ENCODE measurements at regions not wholly inside any gene's neighbourhood (a gene's known extent, or its start where the extent isn't known, plus 50 kb on each side); places are given as distances from the start of the nearest gene placed in this dataset.
"Not testable (repeated sequence)": the region's sequence is repeated elsewhere in the genome, so short reads cannot be mapped to it uniquely, and the experiment has no call there.

DNA sequence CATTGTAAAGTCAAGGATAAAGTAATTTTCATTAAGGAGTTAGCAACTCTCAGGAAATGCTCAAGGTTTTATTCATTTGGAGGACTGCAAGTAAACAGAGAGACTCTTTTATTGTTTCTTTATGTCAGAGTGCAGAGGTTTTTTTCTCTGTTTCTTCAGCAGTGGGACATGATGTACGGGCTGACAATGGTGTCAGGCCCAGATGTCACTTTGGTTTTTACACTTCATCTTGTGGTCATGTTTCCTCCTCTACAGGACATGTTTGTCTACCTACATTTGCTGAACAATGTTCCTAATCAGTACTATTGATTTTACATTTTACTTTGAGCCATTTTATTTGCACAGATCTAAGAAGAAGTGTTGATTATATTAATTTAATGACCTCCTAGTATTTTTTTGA is 72.8 kb upstream of the PARP8 start:
- Histone ChIP-seq H3K4me3 (no peak overlapping the region), H4K20me1 (ENCODE audit: insufficient read depth) (no peaks in the 10 kb centered on the region), H2AFZ (no peak overlapping the region), H3K9me3 (ENCODE audit: low read depth) (no peaks in the 10 kb centered on the region), H3K36me3 (ENCODE audit: low read depth) (no peaks in the 10 kb centered on the region), H3K27ac (no peak overlapping the region), H3K9ac (no peak overlapping the region), H3K79me2 (ENCODE audit: insufficient read depth) (no peaks in the 10 kb centered on the region), H3F3A (ENCODE audit: insufficient read depth) (no peaks in the 10 kb centered on the region), H3K27me3 (replicated peaks; ENCODE audit: insufficient read depth) (no peaks in the 10 kb centered on the region), H3K9me2 (ENCODE audit: insufficient read depth) (no peaks in the 10 kb centered on the region), H3K4me1 (ENCODE audit: insufficient read depth) (peaks cover 27% of the 10 kb centered on the region), H3K4me2 (ENCODE audit: unreplicated experiment) (peak overlapping the region; percentile 4)
- in situ Hi-C loops (cut with MboI): no loop called here
- WGBS, 2 experiments (ENCODE audit: low coverage in 1 of 2, low lambda C conversion rate in 2 of 2, missing lambda C conversion rate in 2 of 2): 11% methylated on average over 1 of the region's 1 CpG
- TF ChIP-seq EZH2phosphoT487 (IDR thresholded peaks at IDR 0.05; ENCODE audit: insufficient read depth, low read depth): no peak
- no peak for TF ChIP-seq EZH2 (IDR thresholded peaks at IDR 0.05; ENCODE audit: insufficient read depth, poor library complexity, severe bottlenecking)
- peak; percentile 1 for DNase-seq

DNA sequence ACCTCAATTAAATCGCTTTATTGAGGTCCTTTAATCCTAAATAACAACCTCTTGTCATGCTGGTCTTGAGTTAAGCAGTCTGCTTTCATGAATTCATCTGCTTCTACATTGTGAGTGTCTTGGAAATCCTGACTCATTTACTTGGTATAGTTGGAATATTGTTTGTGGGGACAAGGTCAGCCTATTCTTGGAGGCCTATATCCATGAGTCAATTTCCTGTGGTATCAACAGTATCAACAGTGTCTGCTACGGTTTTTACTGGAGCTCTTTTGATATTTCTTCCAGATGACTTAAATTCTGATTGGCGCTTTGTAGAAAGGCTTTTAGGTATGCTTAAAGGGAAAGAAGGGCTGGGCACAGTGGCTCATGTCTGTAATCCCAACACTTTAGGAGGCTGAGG is 71.2 kb upstream of the PARP8 start:
- no peak overlapping the region for H3K9ac ChIP-seq
- H3K36me3 ChIP-seq (ENCODE audit: low read depth): no peaks in the 10 kb centered on the region
- no peaks in the 10 kb centered on the region for H3K27me3 ChIP-seq (replicated peaks; ENCODE audit: insufficient read depth)
- in situ Hi-C loops (cut with MboI): no loop called here
- H3K79me2 ChIP-seq (ENCODE audit: insufficient read depth): no peaks in the 10 kb centered on the region
- H3K9me3 ChIP-seq (ENCODE audit: low read depth): no peaks in the 10 kb centered on the region
- WGBS, 2 experiments (ENCODE audit: low coverage in 1 of 2, low lambda C conversion rate in 2 of 2, missing lambda C conversion rate in 2 of 2): 9 to 13% methylated on average over 3 of the region's 3 CpGs
- H3K9me2 ChIP-seq (ENCODE audit: insufficient read depth): no peaks in the 10 kb centered on the region
- H3K4me1 ChIP-seq (ENCODE audit: insufficient read depth): peaks cover 27% of the 10 kb centered on the region
- H2AFZ ChIP-seq: no peak overlapping the region
- no peak for TF ChIP-seq EZH2 (IDR thresholded peaks at IDR 0.05; ENCODE audit: insufficient read depth, poor library complexity, severe bottlenecking)
- no peak for TF ChIP-seq EZH2phosphoT487 (IDR thresholded peaks at IDR 0.05; ENCODE audit: insufficient read depth, low read depth)
- H3K27ac ChIP-seq: peak overlapping the region; percentile 52
- H3K4me2 ChIP-seq (ENCODE audit: unreplicated experiment): peak overlapping the region; percentile 30
- H4K20me1 ChIP-seq (ENCODE audit: insufficient read depth): no peaks in the 10 kb centered on the region
- H3K4me3 ChIP-seq: 0 out of 2 replicates have a peak overlapping the region, but pooled peaks have one; percentile 15
- peak; percentile 88 for DNase-seq
- no peaks in the 10 kb centered on the region for H3F3A ChIP-seq (ENCODE audit: insufficient read depth)

DNA sequence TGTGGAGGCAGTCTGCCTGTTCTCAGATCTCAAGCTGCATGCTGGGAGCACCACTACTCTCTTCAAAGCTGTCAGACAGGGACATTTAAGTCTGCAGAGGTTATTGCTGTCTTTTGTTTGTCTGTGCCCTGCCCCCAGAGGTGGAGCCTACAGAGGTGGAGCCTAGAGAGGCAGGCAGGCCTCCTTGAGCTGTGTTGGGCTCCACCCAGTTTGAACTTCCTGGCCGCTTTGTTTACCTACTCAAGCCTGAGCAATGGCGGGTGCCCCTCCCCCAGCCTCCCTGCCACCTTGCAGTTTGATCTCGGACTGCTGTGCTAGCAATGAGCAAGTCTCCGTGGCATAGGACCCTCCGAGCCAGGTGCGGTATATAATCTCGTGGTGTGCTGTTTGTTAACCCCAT is 64.9 kb upstream of the PARP8 start:
- H3F3A ChIP-seq (ENCODE audit: insufficient read depth); H3K36me3 ChIP-seq (ENCODE audit: low read depth); H3K4me2 ChIP-seq (ENCODE audit: unreplicated experiment); H2AFZ ChIP-seq; H3K27ac ChIP-seq; H3K27me3 ChIP-seq (replicated peaks; ENCODE audit: insufficient read depth); H3K4me3 ChIP-seq; in situ Hi-C loops (cut with MboI); DNase-seq; H4K20me1 ChIP-seq (ENCODE audit: insufficient read depth); H3K9ac ChIP-seq; H3K4me1 ChIP-seq (ENCODE audit: insufficient read depth); H3K79me2 ChIP-seq (ENCODE audit: insufficient read depth); H3K9me2 ChIP-seq (ENCODE audit: insufficient read depth); H3K9me3 ChIP-seq (ENCODE audit: low read depth): not testable (repeated sequence)
- 40 to 44% methylated on average over 7 of the region's 7 CpGs for WGBS, 2 experiments (ENCODE audit: low coverage in 1 of 2, low lambda C conversion rate in 2 of 2, missing lambda C conversion rate in 2 of 2)

DNA sequence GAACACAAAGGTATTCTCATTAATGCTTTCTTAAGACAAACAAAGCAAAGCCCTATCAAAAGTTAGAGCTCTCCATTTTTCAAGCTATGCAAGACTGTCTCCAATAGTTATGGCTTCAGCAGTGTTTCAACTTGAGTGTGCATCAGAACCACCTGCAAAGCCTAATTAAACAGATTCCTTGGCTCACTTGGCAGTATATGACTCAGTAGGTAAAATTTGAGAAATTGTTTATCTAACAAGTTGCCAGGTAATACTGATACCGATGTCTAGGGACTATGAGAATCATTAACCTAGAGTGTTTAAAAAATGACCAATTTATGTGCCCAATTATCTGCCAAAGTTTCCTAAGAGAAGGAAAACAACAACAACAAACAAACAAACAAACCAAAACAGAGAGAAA is 60.3 kb upstream of the PARP8 start:
- Histone ChIP-seq H3K4me1 (ENCODE audit: insufficient read depth) (no peaks in the 10 kb centered on the region), H2AFZ (no peak overlapping the region), H3K9me2 (ENCODE audit: insufficient read depth) (no peaks in the 10 kb centered on the region), H3K4me2 (ENCODE audit: unreplicated experiment) (no peak overlapping the region), H3K27ac (no peak overlapping the region), H3K9ac (no peak overlapping the region), H3K27me3 (replicated peaks; ENCODE audit: insufficient read depth) (no peaks in the 10 kb centered on the region), H3K79me2 (ENCODE audit: insufficient read depth) (no peaks in the 10 kb centered on the region), H3K4me3 (no peak overlapping the region), H3F3A (ENCODE audit: insufficient read depth) (no peaks in the 10 kb centered on the region), H3K9me3 (ENCODE audit: low read depth) (no peaks in the 10 kb centered on the region), H4K20me1 (ENCODE audit: insufficient read depth) (no peaks in the 10 kb centered on the region), H3K36me3 (ENCODE audit: low read depth) (no peaks in the 10 kb centered on the region)
- 48 to 56% methylated on average over 1 of the region's 1 CpG for WGBS, 2 experiments (ENCODE audit: low coverage in 1 of 2, low lambda C conversion rate in 2 of 2, missing lambda C conversion rate in 2 of 2)
- in situ Hi-C loops (cut with MboI): no loop called here
- no peak for DNase-seq
- TF ChIP-seq EZH2 (IDR thresholded peaks at IDR 0.05; ENCODE audit: insufficient read depth, poor library complexity, severe bottlenecking) (no peak), EZH2phosphoT487 (IDR thresholded peaks at IDR 0.05; ENCODE audit: insufficient read depth, low read depth) (no peak)

DNA sequence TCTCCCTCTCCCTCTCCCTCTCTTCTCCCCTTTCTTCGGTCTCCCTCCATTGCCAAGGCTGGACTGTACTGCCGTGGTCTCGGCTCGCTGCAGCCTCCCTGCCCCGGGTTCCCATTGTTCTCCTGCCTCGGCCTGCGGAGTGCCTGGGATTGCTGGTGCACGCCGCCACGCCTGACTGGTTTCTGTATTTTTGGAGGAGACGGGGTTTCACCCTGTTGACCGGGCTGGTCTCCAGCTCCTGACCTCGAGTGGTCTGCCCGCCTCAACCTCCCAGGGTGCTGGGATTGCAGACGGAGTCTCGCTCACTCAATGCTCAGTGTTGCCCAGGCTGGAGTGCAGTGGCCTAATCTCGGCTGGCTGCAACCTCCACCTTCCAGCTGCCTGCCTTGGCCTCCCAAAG is 59.0 kb upstream of the PARP8 start:
- H3K36me3 ChIP-seq (ENCODE audit: low read depth); in situ Hi-C loops (cut with MboI); H3K9me3 ChIP-seq (ENCODE audit: low read depth); DNase-seq; H3K9me2 ChIP-seq (ENCODE audit: insufficient read depth); H4K20me1 ChIP-seq (ENCODE audit: insufficient read depth); H3K4me1 ChIP-seq (ENCODE audit: insufficient read depth); H3K4me3 ChIP-seq; H3K9ac ChIP-seq; H3K27ac ChIP-seq; H2AFZ ChIP-seq; H3K79me2 ChIP-seq (ENCODE audit: insufficient read depth); H3F3A ChIP-seq (ENCODE audit: insufficient read depth); H3K27me3 ChIP-seq (replicated peaks; ENCODE audit: insufficient read depth); H3K4me2 ChIP-seq (ENCODE audit: unreplicated experiment): not testable (repeated sequence)
- WGBS, 2 experiments (ENCODE audit: low coverage in 1 of 2, low lambda C conversion rate in 2 of 2, missing lambda C conversion rate in 2 of 2): 60 to 79% methylated on average over 10 to 17 of the region's 17 CpGs

DNA sequence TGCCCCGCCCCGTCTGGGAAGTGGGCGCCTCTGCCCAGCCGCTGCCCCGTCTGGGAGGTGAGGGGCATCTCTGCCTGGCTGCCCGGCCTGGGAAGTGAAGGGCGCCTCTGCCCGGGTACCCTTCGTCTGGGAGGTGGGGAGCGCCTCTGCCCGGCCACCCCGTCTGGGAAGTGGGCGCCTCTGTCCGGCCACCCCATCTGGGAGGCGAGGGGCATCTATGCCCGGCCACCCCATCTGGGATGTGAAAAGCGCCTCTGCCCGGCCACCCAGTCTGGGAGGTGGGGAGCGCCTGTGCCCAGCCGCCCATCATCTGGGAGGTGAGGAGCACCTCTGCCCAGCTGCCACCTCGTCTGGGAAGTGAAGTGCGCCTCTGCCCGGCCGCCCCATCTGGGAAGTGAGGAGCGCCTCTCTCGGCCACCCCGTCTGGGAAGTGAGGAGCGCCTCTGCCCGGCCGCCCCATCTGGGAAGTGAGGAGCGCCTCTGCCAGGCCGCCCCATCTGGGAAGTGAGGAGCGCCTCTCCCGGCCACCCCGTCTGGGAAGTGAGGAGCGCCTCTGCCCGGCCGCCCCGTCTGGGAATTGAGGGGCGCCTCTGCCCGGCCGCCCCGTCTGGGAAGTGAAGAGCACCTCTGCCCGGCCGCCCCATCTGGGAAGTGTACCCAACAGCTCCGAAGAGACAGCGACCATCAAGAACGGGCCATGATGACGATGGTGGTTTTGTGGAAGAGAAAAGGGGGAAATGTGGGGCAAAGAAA is 58.3 kb upstream of the PARP8 start:
- H3K4me1 ChIP-seq (ENCODE audit: insufficient read depth); H3K27me3 ChIP-seq (replicated peaks; ENCODE audit: insufficient read depth); H3F3A ChIP-seq (ENCODE audit: insufficient read depth); H3K9me2 ChIP-seq (ENCODE audit: insufficient read depth); H3K36me3 ChIP-seq (ENCODE audit: low read depth); H3K4me3 ChIP-seq; H3K9ac ChIP-seq; H3K79me2 ChIP-seq (ENCODE audit: insufficient read depth); H3K9me3 ChIP-seq (ENCODE audit: low read depth); H3K4me2 ChIP-seq (ENCODE audit: unreplicated experiment); H3K27ac ChIP-seq; H2AFZ ChIP-seq; in situ Hi-C loops (cut with MboI); DNase-seq; H4K20me1 ChIP-seq (ENCODE audit: insufficient read depth): not testable (repeated sequence)
- 74 to 75% methylated on average over 20 to 49 of the region's 49 CpGs for WGBS, 2 experiments (ENCODE audit: low coverage in 1 of 2, low lambda C conversion rate in 2 of 2, missing lambda C conversion rate in 2 of 2)

DNA sequence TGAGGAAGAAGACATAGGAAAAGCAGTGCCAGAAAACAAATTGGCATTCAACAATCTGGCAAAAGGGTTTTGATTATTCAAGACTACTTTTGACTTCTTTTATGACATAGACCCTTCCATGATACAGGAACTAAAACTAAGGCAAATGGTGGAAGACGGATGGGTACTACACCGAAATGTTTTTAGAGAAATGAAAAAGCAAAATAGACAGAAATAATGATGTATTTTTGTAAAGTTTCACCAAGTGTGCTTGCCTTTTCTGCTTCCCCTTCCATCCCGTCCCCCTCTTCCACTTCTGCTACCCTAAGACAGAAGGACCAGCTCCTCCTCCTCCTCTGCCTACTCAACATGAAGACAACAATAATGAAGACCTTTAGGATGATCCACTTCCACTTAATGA is 53.4 kb upstream of the PARP8 start:
- DNase-seq; H3K79me2 ChIP-seq (ENCODE audit: insufficient read depth); H3K4me3 ChIP-seq; H3K4me2 ChIP-seq (ENCODE audit: unreplicated experiment); H3K27me3 ChIP-seq (replicated peaks; ENCODE audit: insufficient read depth); in situ Hi-C loops (cut with MboI); H3K36me3 ChIP-seq (ENCODE audit: low read depth); H2AFZ ChIP-seq; H3K9me3 ChIP-seq (ENCODE audit: low read depth); H3K27ac ChIP-seq; H3K4me1 ChIP-seq (ENCODE audit: insufficient read depth); H3F3A ChIP-seq (ENCODE audit: insufficient read depth); H3K9me2 ChIP-seq (ENCODE audit: insufficient read depth); H4K20me1 ChIP-seq (ENCODE audit: insufficient read depth); H3K9ac ChIP-seq: not testable (repeated sequence)
- 23 to 32% methylated on average over 3 of the region's 3 CpGs for WGBS, 2 experiments (ENCODE audit: low coverage in 1 of 2, low lambda C conversion rate in 2 of 2, missing lambda C conversion rate in 2 of 2)
